Ovary (tissue), 3 donors: ENCODE measurements at regions not wholly inside any gene's neighbourhood (a gene's known extent, or its start where the extent isn't known, plus 50 kb on each side); places are given as distances from the start of the nearest gene placed in this dataset.

Experiments
- CTCF ChIP-seq, 3 donors: fragments of 450-650 bp in 2 of 3; fragments of 200-600 bp in 1 of 3; IDR thresholded peaks; one replicate each; pipeline versions ENCODE4 v1.5.1 to v1.8.0; 2016 to 2022; ENCODE audit warnings: antibody characterized with exemption in 3 of 3, mild to moderate bottlenecking in 1 of 3
- POLR2A ChIP-seq: fragments of 450-650 bp; IDR thresholded peaks from one replicate; pipeline ENCODE4 v1.6.1; 2017; ENCODE audit warnings: antibody characterized with exemption, mild to moderate bottlenecking, moderate library complexity
- donor health status: DM: no; HTN: no; CAD: no.

GRCh38 chr11:71190551-71190950 is 61.8 kb downstream of the SHANK2 start:
- TF ChIP-seq CTCF (IDR thresholded peaks at IDR 0.05) (no peak), POLR2A (no peak)
